Endothelial cell of umbilical vein (primary cell): ENCODE measurements at regions not wholly inside any gene's neighbourhood (a gene's known extent, or its start where the extent isn't known, plus 50 kb on each side); places are given as distances from the start of the nearest gene placed in this dataset.

Source experiments
- BruUV-seq: library from RNA; stranded (reverse); fragments of 400-500 nt; replicated peaks from 2 replicates; lab custom pipeline; 2021; lab: Mats Ljungman, UMichigan
- CTCF ChIA-PET: fragments of 300-600, 350-600 bp; sonication (Branson Sonifier 250); formaldehyde crosslinking; loops from one replicate; lab custom pipeline; 2021; ENCODE audit warnings: antibody characterized with exemption, inconsistent platforms; lab: Charles Lee
- POLR2A ChIA-PET: fragments of 300-600, 350-600 bp; sonication (Branson Sonifier 250); formaldehyde crosslinking; loops from one replicate; lab custom pipeline; 2021; ENCODE audit warnings: antibody characterized with exemption, inconsistent platforms; lab: Charles Lee
- DNase-seq: peaks from one replicate; pipeline ENCODE4 v3.0.0-alpha.2; 2011; ENCODE audit warnings: low read depth, low spot score
- FAIRE-seq: peaks from 2 replicates; lab custom pipeline; 2011; peaks lifted over from hg19 to GRCh38; lab: Jason Lieb, UNC
- H2AFZ ChIP-seq: 2 replicates; pipeline ENCODE4 v1.6.0; 2012; ENCODE audit warnings: low read depth, low read length, control low read depth, inconsistent platforms
- H3K27ac ChIP-seq: 2 replicates; pipeline ENCODE4 v1.5.1; 2011; ENCODE audit warnings: low read depth, mild to moderate bottlenecking, control low read depth, low read length, moderate library complexity; ENCODE audit not compliant: insufficient read depth
- H3K27me3 ChIP-seq, 2 experiments: 2 replicates each; pipeline versions ENCODE4 v1.6.0 to v1.6.1; 2011; ENCODE audit warnings: low read length in 2 of 2, mixed read lengths in 1 of 2; ENCODE audit not compliant: control insufficient read depth in 2 of 2, insufficient read depth in 2 of 2
- H3K36me3 ChIP-seq, 2 experiments: 2 replicates in 1 of 2; 3 replicates in 1 of 2; pipeline ENCODE4 v1.5.1; 2011; ENCODE audit warnings: low read length in 2 of 2, mild to moderate bottlenecking in 1 of 2, moderate library complexity in 1 of 2; ENCODE audit not compliant: control insufficient read depth in 2 of 2, insufficient read depth in 2 of 2; ENCODE audit errors: extremely low read depth in 1 of 2
- H3K4me1 ChIP-seq: 3 replicates; pipeline ENCODE4 v1.5.1; 2011; ENCODE audit warnings: mild to moderate bottlenecking, low read length; ENCODE audit not compliant: control insufficient read depth, insufficient read depth; ENCODE audit errors: extremely low read depth
- H3K4me2 ChIP-seq: 2 replicates; pipeline ENCODE4 v1.6.1; 2011; ENCODE audit warnings: low read length, control low read depth, mixed read lengths; ENCODE audit not compliant: insufficient read depth
- H3K4me3 ChIP-seq, 3 experiments: fragments of 200-600 bp in 1 of 3; sonication (generic), shearing (Covaris generic) in 1 of 3; replicated peaks in 1 of 3; 2 replicates each; pipeline ENCODE4 v1.5.1; 2011 to 2016; ENCODE audit warnings: control low read depth in 3 of 3, low read length in 3 of 3, mild to moderate bottlenecking in 2 of 3, inconsistent platforms in 1 of 3, low read depth in 1 of 3, moderate library complexity in 1 of 3; ENCODE audit not compliant: insufficient read depth in 1 of 3
- H3K79me2 ChIP-seq: 2 replicates; pipeline ENCODE4 v1.6.0; 2012; ENCODE audit warnings: low read length, inconsistent platforms; ENCODE audit not compliant: control insufficient read depth, insufficient read depth
- H3K9ac ChIP-seq: replicated peaks from 2 replicates; pipeline ENCODE3; 2011; ENCODE audit warnings: low read length, control low read depth; ENCODE audit not compliant: insufficient read depth; ENCODE audit errors: extremely low read depth
- H3K9me1 ChIP-seq: replicated peaks from 3 replicates; pipeline ENCODE4 v1.6.0; 2011; ENCODE audit warnings: mild to moderate bottlenecking, low read length; ENCODE audit not compliant: control insufficient read depth, insufficient read depth; ENCODE audit errors: extremely low read depth
- H3K9me3 ChIP-seq: replicated peaks from 2 replicates; pipeline ENCODE4 v1.5.1; 2012; ENCODE audit warnings: low read length, inconsistent platforms; ENCODE audit not compliant: control insufficient read depth, insufficient read depth
- H4K20me1 ChIP-seq: replicated peaks from 2 replicates; pipeline ENCODE3; 2011; ENCODE audit warnings: mild to moderate bottlenecking, low read length; ENCODE audit not compliant: control insufficient read depth, insufficient read depth; ENCODE audit errors: extremely low read depth
- CTCF ChIP-seq, 2 donors: IDR thresholded peaks; 1 replicate in 1 of 2; 2 replicates in 1 of 2; pipeline ENCODE4 v1.5.1; 2011; ENCODE audit warnings: low read length in 2 of 2, mild to moderate bottlenecking in 2 of 2, moderate library complexity in 2 of 2, control low read depth in 1 of 2, inconsistent platforms in 1 of 2, low read depth in 1 of 2; ENCODE audit not compliant: insufficient read depth in 1 of 2; ENCODE audit errors: extremely low read depth in 1 of 2
- EZH2 ChIP-seq: IDR thresholded peaks from 2 replicates; pipeline ENCODE4 v1.6.1; 2012; ENCODE audit warnings: borderline replicate concordance, low read depth, mild to moderate bottlenecking, moderate library complexity, low read length, inconsistent platforms; ENCODE audit not compliant: severe bottlenecking
- FOS ChIP-seq: IDR thresholded peaks from 2 replicates; pipeline ENCODE4 v1.6.1; 2011; ENCODE audit warnings: mild to moderate bottlenecking, low read length, moderate library complexity, borderline replicate concordance; ENCODE audit not compliant: insufficient read depth
- GATA2 ChIP-seq: IDR thresholded peaks from 2 replicates; pipeline ENCODE4 v1.7.0; 2011; ENCODE audit warnings: low read depth, mild to moderate bottlenecking, moderate library complexity, mixed read lengths, low read length; ENCODE audit not compliant: insufficient read length, insufficient read depth
- JUN ChIP-seq: IDR thresholded peaks from 2 replicates; pipeline ENCODE4 v1.6.1; 2011; ENCODE audit warnings: borderline replicate concordance, low read depth; ENCODE audit not compliant: insufficient read length, insufficient read depth
- MAX ChIP-seq: IDR thresholded peaks from 2 replicates; pipeline ENCODE4 v1.6.1; 2011; ENCODE audit not compliant: insufficient read depth, insufficient read length
- MYC ChIP-seq: IDR thresholded peaks from one replicate; pipeline ENCODE4 v1.6.1; 2011; ENCODE audit warnings: mild to moderate bottlenecking, low read depth, low read length
- POLR2A ChIP-seq: IDR thresholded peaks from 2 replicates; pipeline ENCODE4 v1.6.1; 2012; ENCODE audit warnings: low read depth, mild to moderate bottlenecking, control low read depth, low read length
- POLR2AphosphoS5 ChIP-seq: IDR thresholded peaks from 2 replicates; pipeline ENCODE4 v1.6.1; 2012; ENCODE audit warnings: low read depth, mild to moderate bottlenecking, control low read depth, low read length, moderate library complexity; ENCODE audit not compliant: insufficient read depth
- dilution Hi-C: fragments of 300-500 bp; cut with MboI; formaldehyde crosslinking; loops from one replicate; pipeline ENCODE4 v1.15.0; 2019; ENCODE audit warnings: low sequenced_read_pairs; ENCODE audit not compliant: extremely low pct_ligation_motif_present
- intact Hi-C: fragments of 100-400 bp; cut with micrococcal nuclease; formaldehyde crosslinking; loops from one replicate; pipeline ENCODE4 v1.10.0; 2022

- Histone ChIP-seq H3K36me3 (no peaks in the 10 kb centered on the region), H3K4me1 (no peaks in the 10 kb centered on the region), H3K9me1 (no peaks in the 10 kb centered on the region), H3K27me3 (peaks cover under 1 to 2% of the 10 kb centered on the region in 2 experiments), H3K9ac (no peak overlapping the region), H3K4me2 (no peak overlapping the region), H3K79me2 (no peaks in the 10 kb centered on the region), H3K9me3 (no peaks in the 10 kb centered on the region), H2AFZ (no peak overlapping the region), H3K27ac (no peak overlapping the region), H4K20me1 (no peaks in the 10 kb centered on the region), H3K4me3 (no peak overlapping the region)
- DNase-seq (no peak), FAIRE-seq (no peak)
- intact Hi-C loops (no loop called here), dilution Hi-C loops (no loop called here)
- POLR2A ChIA-PET, result no interaction called here
- no TSS peak for BruUV-seq
- TF ChIP-seq POLR2A (no peak), CTCF (IDR thresholded peaks at IDR 0.05; ENCODE audit: extremely low read depth in 1 of 2, insufficient read depth in 1 of 2, low read depth in 1 of 2, low read length in 2 of 2) (no peak), MAX (no peak), MYC (no peak), GATA2 (no peak), JUN (no peak), EZH2 (no peak), POLR2AphosphoS5 (no peak), FOS (no peak)
- CTCF ChIA-PET, result interaction anchor here (1.0 kb wide), 1 partner anchor 14 kb away, joined by 4 read pairs; no protein-coding TSS in a partner anchor
Measured at GRCh38 chr2:65654496-65654895, 222.1 kb upstream of the SPRED2 start.
